ENCODE measurements at regions not wholly inside any gene's neighbourhood (a gene's known extent, or its start where the extent isn't known, plus 50 kb on each side); places are given as distances from the start of the nearest gene placed in this dataset.

GRCh38 chr7:156487811-156488533, 152.6 kb upstream of the RNF32 start:
- Histone ChIP-seq H3K36me3 (no peaks in the 10 kb centered on the region), H3K27ac (no peak overlapping the region), H3K4me1 (no peaks in the 10 kb centered on the region), H3K4me3 (no peak overlapping the region), H3K27me3 (no peaks in the 10 kb centered on the region), H3K9me3 (no peaks in the 10 kb centered on the region)
- 84 to 85% methylated on average over 12 of the region's 12 CpGs for WGBS, 2 donors
- peak in 1 of 2 donors; percentile 59 for DNase-seq
- peak in 1 of 2 donors; percentile 29 for ATAC-seq (ENCODE audit: low FRiP score in 2 of 2)
- TF ChIP-seq POLR2AphosphoS5 (IDR thresholded peaks at IDR 0.05) (no peak), EP300 (IDR thresholded peaks at IDR 0.05) (no peak), POLR2A (IDR thresholded peaks at IDR 0.05) (no peak), CTCF (IDR thresholded peaks at IDR 0.05) (no peak)

GRCh38 chr7:156480671-156481070, 159.9 kb upstream of the RNF32 start:
- Histone ChIP-seq H3K9me3 (no peaks in the 10 kb centered on the region), H3K4me1 (peaks cover 0 to 3% (median 0%) of the 10 kb centered on the region in 4 donors), H3K27ac (no peak overlapping the region), H3K27me3 (no peaks in the 10 kb centered on the region), H3K4me3 (no peak overlapping the region), H3K36me3 (no peaks in the 10 kb centered on the region)
- no peak for DNase-seq
- no peak for ATAC-seq (ENCODE audit: low FRiP score in 2 of 2)
- 80 to 82% methylated on average over 12 of the region's 12 CpGs for WGBS, 2 donors
- TF ChIP-seq EP300 (IDR thresholded peaks at IDR 0.05) (no peak), CTCF (IDR thresholded peaks at IDR 0.05) (no peak), POLR2A (IDR thresholded peaks at IDR 0.05) (no peak), POLR2AphosphoS5 (IDR thresholded peaks at IDR 0.05) (no peak)

GRCh38 chr7:156479596-156479995, 161.0 kb upstream of the RNF32 start:
- no peak for DNase-seq
- no peak for TF ChIP-seq POLR2A (IDR thresholded peaks at IDR 0.05)
- TF ChIP-seq EP300 (IDR thresholded peaks at IDR 0.05): no peak
- TF ChIP-seq POLR2AphosphoS5 (IDR thresholded peaks at IDR 0.05): no peak
- TF ChIP-seq CTCF (IDR thresholded peaks at IDR 0.05): no peak
- WGBS, 2 donors: 49 to 68% methylated on average over 2 of the region's 2 CpGs
- Histone ChIP-seq H3K36me3 (no peaks in the 10 kb centered on the region), H3K27me3 (no peaks in the 10 kb centered on the region), H3K27ac (no peak overlapping the region), H3K4me3 (no peak overlapping the region), H3K4me1 (peaks cover 0 to 6% (median 0%) of the 10 kb centered on the region in 4 donors), H3K9me3 (no peaks in the 10 kb centered on the region)
- no peak for ATAC-seq (ENCODE audit: low FRiP score in 2 of 2)

- TF ChIP-seq CTCF (IDR thresholded peaks at IDR 0.05): no peak
- TF ChIP-seq POLR2A (IDR thresholded peaks at IDR 0.05): no peak
- no peak for TF ChIP-seq POLR2AphosphoS5 (IDR thresholded peaks at IDR 0.05)
- TF ChIP-seq EP300 (IDR thresholded peaks at IDR 0.05): no peak
Measured at GRCh38 chr7:156478486-156478885, 162.1 kb upstream of the RNF32 start.

GRCh38 chr7:156475666-156476065, 164.9 kb upstream of the RNF32 start:
- TF ChIP-seq POLR2A (IDR thresholded peaks at IDR 0.05): no peak
- no peak for TF ChIP-seq CTCF (IDR thresholded peaks at IDR 0.05)
- no peak for TF ChIP-seq POLR2AphosphoS5 (IDR thresholded peaks at IDR 0.05)
- TF ChIP-seq EP300 (IDR thresholded peaks at IDR 0.05): no peak
- H3K27me3 ChIP-seq: no peaks in the 10 kb centered on the region
- DNase-seq (peak in 1 of 2 donors; percentile 33), ATAC-seq (ENCODE audit: low FRiP score in 2 of 2) (peak in 1 of 2 donors; percentile 62)
- H3K4me1 ChIP-seq: peaks cover 0 to 6% (median 0%) of the 10 kb centered on the region in 4 donors
- H3K27ac ChIP-seq: no peak overlapping the region
- H3K4me3 ChIP-seq: no peak overlapping the region
- H3K9me3 ChIP-seq: no peaks in the 10 kb centered on the region
- H3K36me3 ChIP-seq: no peaks in the 10 kb centered on the region
- WGBS, 2 donors: 57 to 68% methylated on average over 5 of the region's 5 CpGs

More at GRCh38 chr7:156478486-156478885, 162.1 kb upstream of the RNF32 start:
- ATAC-seq (ENCODE audit: low FRiP score in 2 of 2) (no peak), DNase-seq (peak in 1 of 2 donors; percentile 71)
- 86 to 90% methylated on average over 9 to 11 of the region's 11 CpGs for WGBS, 2 donors
- Histone ChIP-seq H3K27ac (no peak overlapping the region), H3K4me3 (no peak overlapping the region), H3K36me3 (no peaks in the 10 kb centered on the region), H3K9me3 (no peaks in the 10 kb centered on the region), H3K4me1 (peaks cover 0 to 6% (median 0%) of the 10 kb centered on the region in 4 donors), H3K27me3 (no peaks in the 10 kb centered on the region)

Data from upper lobe of left lung (tissue), 6 donors.